HL-60 (cell line): ENCODE measurements at regions not wholly inside any gene's neighbourhood (a gene's known extent, or its start where the extent isn't known, plus 50 kb on each side); places are given as distances from the start of the nearest gene placed in this dataset.

ENCODE experiments used
- TF ChIP-seq, protein P1 (sequence below): IDR thresholded peaks from one replicate; pipeline ENCODE4 v1.5.1; 2011; ENCODE audit warnings: low read length, control low read depth, inconsistent platforms; ENCODE audit not compliant: insufficient read depth
- TF ChIP-seq, protein P2 (sequence below): IDR thresholded peaks from 2 replicates; pipeline ENCODE4 v1.6.1; 2012; ENCODE audit warnings: low read depth; ENCODE audit not compliant: insufficient replicate concordance

DNA sequence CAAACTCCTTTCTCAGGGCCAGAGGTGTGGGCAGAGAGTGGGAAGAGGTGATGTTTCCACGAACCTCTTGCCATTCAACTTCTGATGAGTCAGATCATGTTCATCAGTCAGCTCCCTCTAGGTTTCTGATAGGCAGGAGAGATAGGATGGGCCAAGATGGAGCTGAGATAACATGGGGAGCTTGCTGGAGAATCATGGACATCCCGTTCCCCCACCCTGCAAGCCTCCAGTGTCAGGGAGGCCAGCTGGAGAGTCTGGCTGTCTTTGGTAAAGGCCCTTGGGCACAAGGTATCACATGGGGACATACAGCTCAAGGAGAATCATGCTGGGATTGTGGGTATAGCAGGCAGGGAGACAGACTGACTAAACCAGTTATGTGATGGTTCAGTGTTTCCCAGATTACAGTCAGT lies 136.0 kb upstream of the IRX3 start:
- TF ChIP-seq, protein P1, sequence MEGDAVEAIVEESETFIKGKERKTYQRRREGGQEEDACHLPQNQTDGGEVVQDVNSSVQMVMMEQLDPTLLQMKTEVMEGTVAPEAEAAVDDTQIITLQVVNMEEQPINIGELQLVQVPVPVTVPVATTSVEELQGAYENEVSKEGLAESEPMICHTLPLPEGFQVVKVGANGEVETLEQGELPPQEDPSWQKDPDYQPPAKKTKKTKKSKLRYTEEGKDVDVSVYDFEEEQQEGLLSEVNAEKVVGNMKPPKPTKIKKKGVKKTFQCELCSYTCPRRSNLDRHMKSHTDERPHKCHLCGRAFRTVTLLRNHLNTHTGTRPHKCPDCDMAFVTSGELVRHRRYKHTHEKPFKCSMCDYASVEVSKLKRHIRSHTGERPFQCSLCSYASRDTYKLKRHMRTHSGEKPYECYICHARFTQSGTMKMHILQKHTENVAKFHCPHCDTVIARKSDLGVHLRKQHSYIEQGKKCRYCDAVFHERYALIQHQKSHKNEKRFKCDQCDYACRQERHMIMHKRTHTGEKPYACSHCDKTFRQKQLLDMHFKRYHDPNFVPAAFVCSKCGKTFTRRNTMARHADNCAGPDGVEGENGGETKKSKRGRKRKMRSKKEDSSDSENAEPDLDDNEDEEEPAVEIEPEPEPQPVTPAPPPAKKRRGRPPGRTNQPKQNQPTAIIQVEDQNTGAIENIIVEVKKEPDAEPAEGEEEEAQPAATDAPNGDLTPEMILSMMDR, result no peak
- TF ChIP-seq, protein P2, sequence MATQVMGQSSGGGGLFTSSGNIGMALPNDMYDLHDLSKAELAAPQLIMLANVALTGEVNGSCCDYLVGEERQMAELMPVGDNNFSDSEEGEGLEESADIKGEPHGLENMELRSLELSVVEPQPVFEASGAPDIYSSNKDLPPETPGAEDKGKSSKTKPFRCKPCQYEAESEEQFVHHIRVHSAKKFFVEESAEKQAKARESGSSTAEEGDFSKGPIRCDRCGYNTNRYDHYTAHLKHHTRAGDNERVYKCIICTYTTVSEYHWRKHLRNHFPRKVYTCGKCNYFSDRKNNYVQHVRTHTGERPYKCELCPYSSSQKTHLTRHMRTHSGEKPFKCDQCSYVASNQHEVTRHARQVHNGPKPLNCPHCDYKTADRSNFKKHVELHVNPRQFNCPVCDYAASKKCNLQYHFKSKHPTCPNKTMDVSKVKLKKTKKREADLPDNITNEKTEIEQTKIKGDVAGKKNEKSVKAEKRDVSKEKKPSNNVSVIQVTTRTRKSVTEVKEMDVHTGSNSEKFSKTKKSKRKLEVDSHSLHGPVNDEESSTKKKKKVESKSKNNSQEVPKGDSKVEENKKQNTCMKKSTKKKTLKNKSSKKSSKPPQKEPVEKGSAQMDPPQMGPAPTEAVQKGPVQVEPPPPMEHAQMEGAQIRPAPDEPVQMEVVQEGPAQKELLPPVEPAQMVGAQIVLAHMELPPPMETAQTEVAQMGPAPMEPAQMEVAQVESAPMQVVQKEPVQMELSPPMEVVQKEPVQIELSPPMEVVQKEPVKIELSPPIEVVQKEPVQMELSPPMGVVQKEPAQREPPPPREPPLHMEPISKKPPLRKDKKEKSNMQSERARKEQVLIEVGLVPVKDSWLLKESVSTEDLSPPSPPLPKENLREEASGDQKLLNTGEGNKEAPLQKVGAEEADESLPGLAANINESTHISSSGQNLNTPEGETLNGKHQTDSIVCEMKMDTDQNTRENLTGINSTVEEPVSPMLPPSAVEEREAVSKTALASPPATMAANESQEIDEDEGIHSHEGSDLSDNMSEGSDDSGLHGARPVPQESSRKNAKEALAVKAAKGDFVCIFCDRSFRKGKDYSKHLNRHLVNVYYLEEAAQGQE, result no peak
